H7 (cell line): ENCODE measurements at regions not wholly inside any gene's neighbourhood (a gene's known extent, or its start where the extent isn't known, plus 50 kb on each side); places are given as distances from the start of the nearest gene placed in this dataset.

ENCODE experiments used
- DNase-seq: peaks from one replicate; pipeline ENCODE4 v3.0.0; 2012
- H3K27me3 ChIP-seq: 2 replicates; pipeline ENCODE4 v1.6.0; 2011; ENCODE audit warnings: mild to moderate bottlenecking, low read length; ENCODE audit not compliant: control insufficient read depth, insufficient read depth
- H3K36me3 ChIP-seq: replicated peaks from 2 replicates; pipeline ENCODE4 v1.5.1; 2011; ENCODE audit warnings: low read length; ENCODE audit not compliant: control insufficient read depth, insufficient read depth
- H3K4me3 ChIP-seq: 2 replicates; pipeline ENCODE4 v1.5.1; 2011; ENCODE audit warnings: low read depth, mild to moderate bottlenecking, control low read depth, low read length, moderate library complexity; ENCODE audit not compliant: insufficient read depth

GRCh38 chr19:29889702-29890101 lies 52.3 kb upstream of the URI1 start:
- no peak overlapping the region for H3K4me3 ChIP-seq
- H3K27me3 ChIP-seq, result no peaks in the 10 kb centered on the region
- DNase-seq, result no peak
- H3K36me3 ChIP-seq, result no peaks in the 10 kb centered on the region

- no peak for DNase-seq
- Histone ChIP-seq H3K4me3 (no peak overlapping the region), H3K36me3 (no peaks in the 10 kb centered on the region), H3K27me3 (no peaks in the 10 kb centered on the region)
Observed at GRCh38 chr19:29890392-29890791, 51.6 kb upstream of the URI1 start.
